Panc1 (cell line): ENCODE measurements at regions not wholly inside any gene's neighbourhood (a gene's known extent, or its start where the extent isn't known, plus 50 kb on each side); places are given as distances from the start of the nearest gene placed in this dataset.

Experiments
- ATAC-seq: fragments of 200-7000 bp; cut with Tn5 transposase; 2 replicates; pipeline ENCODE4 v1.9.1; 2020; ENCODE audit warnings: mild to moderate bottlenecking, moderate library complexity
- BruUV-seq: library from RNA; stranded (reverse); fragments of 400-500 nt; replicated peaks from 2 replicates; lab custom pipeline; 2021; lab: Mats Ljungman, UMichigan
- CTCF ChIA-PET: fragments of 300-600 bp; sonication (Branson Sonifier 250); formaldehyde crosslinking; loops from one replicate; lab custom pipeline; 2022; ENCODE audit warnings: antibody characterized with exemption; lab: Charles Lee
- POLR2A ChIA-PET: fragments of 300-600 bp; sonication (Branson Sonifier 250); formaldehyde crosslinking; loops from one replicate; lab custom pipeline; 2022; ENCODE audit warnings: antibody characterized with exemption; lab: Charles Lee
- DNase-seq: peaks from one replicate; pipeline ENCODE4 v3.0.0-alpha.2; 2010; ENCODE audit warnings: low read depth, low spot score
- H3K27ac ChIP-seq: 2 replicates; pipeline ENCODE4 v1.5.1; 2011; ENCODE audit warnings: mild to moderate bottlenecking, low read length, inconsistent platforms
- H3K27me3 ChIP-seq: fragments of 200-500 bp; sonication (Bioruptor generic); 2 replicates; pipeline ENCODE4 v1.6.0; 2014; ENCODE audit warnings: low read length, inconsistent platforms; ENCODE audit not compliant: control insufficient read depth, insufficient read depth
- H3K36me3 ChIP-seq: fragments of 200-500 bp; sonication (Bioruptor generic); 2 replicates; pipeline ENCODE4 v1.5.1; 2014; ENCODE audit warnings: inconsistent platforms, mild to moderate bottlenecking, low read length, moderate library complexity; ENCODE audit not compliant: control insufficient read depth, insufficient read depth
- H3K4me1 ChIP-seq: 2 replicates; pipeline ENCODE4 v1.5.1; 2011; ENCODE audit warnings: inconsistent platforms, mild to moderate bottlenecking, low read length, moderate library complexity; ENCODE audit not compliant: control insufficient read depth, insufficient read depth
- H3K4me3 ChIP-seq, 2 experiments: 2 replicates each; pipeline ENCODE4 v1.5.1; 2011 to 2012; ENCODE audit warnings: low read depth in 2 of 2, low read length in 2 of 2, mild to moderate bottlenecking in 2 of 2, inconsistent platforms in 1 of 2, moderate library complexity in 1 of 2
- H3K9me3 ChIP-seq: fragments of 200-500 bp; sonication (Bioruptor generic); 2 replicates; pipeline ENCODE4 v1.5.1; 2014; ENCODE audit warnings: low read depth, mild to moderate bottlenecking, inconsistent platforms, low read length, moderate library complexity; ENCODE audit not compliant: control insufficient read depth, insufficient read depth
- POLR2AphosphoS5 ChIP-seq: IDR thresholded peaks from 2 replicates; pipeline ENCODE4 v1.6.1; 2012; ENCODE audit warnings: mild to moderate bottlenecking, low read depth, low read length, moderate library complexity
- SIN3A ChIP-seq: IDR thresholded peaks from 2 replicates; pipeline ENCODE4 v1.6.1; 2012; ENCODE audit warnings: low read depth, mild to moderate bottlenecking, low read length, moderate library complexity, borderline replicate concordance; ENCODE audit not compliant: insufficient read depth
- TCF7L2 ChIP-seq: IDR thresholded peaks from 2 replicates; pipeline ENCODE4 v1.6.1; 2011; ENCODE audit warnings: mild to moderate bottlenecking, low read depth, low read length, inconsistent platforms
- in situ Hi-C: cut with HindIII; loops from 2 replicates; pipeline ENCODE4 v1.10.0; 2016; ENCODE audit warnings: low sequenced_read_pairs, low pct_unique_long_range_greater_than_20kb
- intact Hi-C: fragments of 100-400 bp; cut with micrococcal nuclease; formaldehyde crosslinking; loops from one replicate; pipeline ENCODE4 v1.10.0; 2022; ENCODE audit not compliant: unreplicated experiment
- TF ChIP-seq, protein P1 (sequence below): fragments of 450-650 bp; IDR thresholded peaks from 2 replicates; pipeline ENCODE4 v1.5.1; 2017; ENCODE audit warnings: mild to moderate bottlenecking
- TF ChIP-seq, protein P2 (sequence below), 2 experiments: IDR thresholded peaks; 2 replicates each; pipeline ENCODE4 v1.6.1; 2011 to 2012; ENCODE audit warnings: low read depth in 2 of 2, control low read depth in 1 of 2, low read length in 1 of 2, mild to moderate bottlenecking in 1 of 2, moderate library complexity in 1 of 2; ENCODE audit not compliant: insufficient read depth in 1 of 2

DNA sequence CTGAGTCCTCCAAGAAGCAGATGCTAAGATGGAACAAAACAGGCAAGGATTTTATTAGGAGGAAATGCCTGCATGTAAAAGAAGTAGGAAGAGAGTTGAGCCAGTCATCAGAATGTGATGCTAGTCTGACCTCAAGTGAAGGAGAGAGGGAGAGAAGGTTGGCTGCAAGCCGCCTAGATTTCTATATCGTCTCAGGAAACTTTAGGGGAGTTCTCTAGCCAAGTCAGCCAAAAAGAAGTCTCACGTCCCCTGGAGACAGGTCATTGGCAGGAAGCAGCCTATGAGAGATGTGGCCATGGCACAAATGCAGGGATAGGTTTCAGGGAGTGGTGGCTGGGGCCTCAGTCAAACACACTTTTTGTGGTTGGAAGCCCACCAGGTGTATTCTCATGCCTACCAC, 378.0 kb downstream of the CD109 start:
- no peak overlapping the region for H3K4me3 ChIP-seq
- no peaks in the 10 kb centered on the region for H3K9me3 ChIP-seq
- intact Hi-C loops, result no loop called here
- BruUV-seq, result no TSS peak
- no peaks in the 10 kb centered on the region for H3K4me1 ChIP-seq
- no peak overlapping the region for H3K27ac ChIP-seq
- DNase-seq (no peak), ATAC-seq (no peak)
- TF ChIP-seq TCF7L2 (no peak), SIN3A (no peak), POLR2AphosphoS5 (no peak)
- TF ChIP-seq, protein P1, sequence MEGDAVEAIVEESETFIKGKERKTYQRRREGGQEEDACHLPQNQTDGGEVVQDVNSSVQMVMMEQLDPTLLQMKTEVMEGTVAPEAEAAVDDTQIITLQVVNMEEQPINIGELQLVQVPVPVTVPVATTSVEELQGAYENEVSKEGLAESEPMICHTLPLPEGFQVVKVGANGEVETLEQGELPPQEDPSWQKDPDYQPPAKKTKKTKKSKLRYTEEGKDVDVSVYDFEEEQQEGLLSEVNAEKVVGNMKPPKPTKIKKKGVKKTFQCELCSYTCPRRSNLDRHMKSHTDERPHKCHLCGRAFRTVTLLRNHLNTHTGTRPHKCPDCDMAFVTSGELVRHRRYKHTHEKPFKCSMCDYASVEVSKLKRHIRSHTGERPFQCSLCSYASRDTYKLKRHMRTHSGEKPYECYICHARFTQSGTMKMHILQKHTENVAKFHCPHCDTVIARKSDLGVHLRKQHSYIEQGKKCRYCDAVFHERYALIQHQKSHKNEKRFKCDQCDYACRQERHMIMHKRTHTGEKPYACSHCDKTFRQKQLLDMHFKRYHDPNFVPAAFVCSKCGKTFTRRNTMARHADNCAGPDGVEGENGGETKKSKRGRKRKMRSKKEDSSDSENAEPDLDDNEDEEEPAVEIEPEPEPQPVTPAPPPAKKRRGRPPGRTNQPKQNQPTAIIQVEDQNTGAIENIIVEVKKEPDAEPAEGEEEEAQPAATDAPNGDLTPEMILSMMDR, result no peak
- TF ChIP-seq, protein P2, sequence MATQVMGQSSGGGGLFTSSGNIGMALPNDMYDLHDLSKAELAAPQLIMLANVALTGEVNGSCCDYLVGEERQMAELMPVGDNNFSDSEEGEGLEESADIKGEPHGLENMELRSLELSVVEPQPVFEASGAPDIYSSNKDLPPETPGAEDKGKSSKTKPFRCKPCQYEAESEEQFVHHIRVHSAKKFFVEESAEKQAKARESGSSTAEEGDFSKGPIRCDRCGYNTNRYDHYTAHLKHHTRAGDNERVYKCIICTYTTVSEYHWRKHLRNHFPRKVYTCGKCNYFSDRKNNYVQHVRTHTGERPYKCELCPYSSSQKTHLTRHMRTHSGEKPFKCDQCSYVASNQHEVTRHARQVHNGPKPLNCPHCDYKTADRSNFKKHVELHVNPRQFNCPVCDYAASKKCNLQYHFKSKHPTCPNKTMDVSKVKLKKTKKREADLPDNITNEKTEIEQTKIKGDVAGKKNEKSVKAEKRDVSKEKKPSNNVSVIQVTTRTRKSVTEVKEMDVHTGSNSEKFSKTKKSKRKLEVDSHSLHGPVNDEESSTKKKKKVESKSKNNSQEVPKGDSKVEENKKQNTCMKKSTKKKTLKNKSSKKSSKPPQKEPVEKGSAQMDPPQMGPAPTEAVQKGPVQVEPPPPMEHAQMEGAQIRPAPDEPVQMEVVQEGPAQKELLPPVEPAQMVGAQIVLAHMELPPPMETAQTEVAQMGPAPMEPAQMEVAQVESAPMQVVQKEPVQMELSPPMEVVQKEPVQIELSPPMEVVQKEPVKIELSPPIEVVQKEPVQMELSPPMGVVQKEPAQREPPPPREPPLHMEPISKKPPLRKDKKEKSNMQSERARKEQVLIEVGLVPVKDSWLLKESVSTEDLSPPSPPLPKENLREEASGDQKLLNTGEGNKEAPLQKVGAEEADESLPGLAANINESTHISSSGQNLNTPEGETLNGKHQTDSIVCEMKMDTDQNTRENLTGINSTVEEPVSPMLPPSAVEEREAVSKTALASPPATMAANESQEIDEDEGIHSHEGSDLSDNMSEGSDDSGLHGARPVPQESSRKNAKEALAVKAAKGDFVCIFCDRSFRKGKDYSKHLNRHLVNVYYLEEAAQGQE (IDR thresholded peaks at IDR 0.05; ENCODE audit: insufficient read depth in 1 of 2, low read depth in 2 of 2, low read length in 1 of 2), result no peak
- H3K36me3 ChIP-seq, result no peaks in the 10 kb centered on the region
- H3K27me3 ChIP-seq, result 0 out of 2 replicates have a peak, but pooled peaks cover 2% of the 10 kb centered on the region
- in situ Hi-C loops, result no loop called here
- CTCF ChIA-PET, result interaction anchor here (0.5 kb wide), 1 partner anchor 776 kb away, joined by 7 read pairs; no protein-coding TSS in a partner anchor
- POLR2A ChIA-PET, result no interaction called here

DNA sequence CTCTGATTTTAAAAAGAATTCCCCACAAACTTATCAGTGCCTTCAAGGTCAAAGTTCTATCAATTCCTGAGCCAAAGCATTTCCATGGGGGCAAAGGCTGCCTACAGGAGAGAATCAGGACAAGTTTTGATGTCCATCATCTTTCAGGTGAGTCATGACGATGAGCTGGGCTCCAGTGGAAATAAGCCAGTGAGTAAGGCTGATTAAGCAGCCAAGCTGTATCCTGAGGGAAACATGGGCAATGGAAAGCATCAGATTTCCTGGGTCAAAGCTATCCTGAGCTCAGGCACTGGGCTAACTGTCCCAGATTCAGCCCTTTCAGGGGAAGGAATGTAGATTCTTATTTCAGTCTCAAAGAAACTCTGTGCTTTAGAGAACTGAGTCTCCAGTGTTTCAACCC, 377.4 kb downstream of the CD109 start:
- ATAC-seq (no peak), DNase-seq (no peak)
- no peaks in the 10 kb centered on the region for H3K4me1 ChIP-seq
- no peak for TF ChIP-seq POLR2AphosphoS5
- BruUV-seq, result no TSS peak
- no peaks in the 10 kb centered on the region for H3K9me3 ChIP-seq
- in situ Hi-C loops, result no loop called here
- H3K36me3 ChIP-seq, result no peaks in the 10 kb centered on the region
- 0 out of 2 replicates have a peak, but pooled peaks cover 2% of the 10 kb centered on the region for H3K27me3 ChIP-seq
- ChIA-PET POLR2A (no interaction called here), CTCF (no interaction called here)
- H3K27ac ChIP-seq, result no peak overlapping the region
- intact Hi-C loops, result no loop called here
- H3K4me3 ChIP-seq, result no peak overlapping the region

DNA sequence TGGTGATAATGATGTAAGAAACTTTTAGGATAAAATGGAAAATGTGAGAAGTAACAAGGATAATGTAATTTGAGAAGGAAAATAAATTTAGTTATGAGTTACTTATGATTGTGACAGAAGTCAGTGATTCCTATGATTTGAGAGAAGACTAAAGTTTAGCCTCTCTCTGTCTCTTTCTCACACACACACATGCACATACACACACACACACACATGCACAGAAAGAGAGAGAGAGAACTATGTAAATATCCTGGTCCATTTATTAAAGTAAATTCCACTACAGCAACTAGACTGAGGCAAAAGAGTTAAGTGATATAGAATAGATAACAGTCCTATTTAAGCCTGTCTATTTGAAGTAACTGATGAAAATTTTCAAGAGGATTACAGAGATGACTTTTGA, 375.2 kb downstream of the CD109 start:
- BruUV-seq, result no TSS peak

More for the DNA sequence above, 375.2 kb downstream of the CD109 start:
- POLR2A ChIA-PET, result no interaction called here
- H3K4me1 ChIP-seq, result no peaks in the 10 kb centered on the region
- no peak overlapping the region for H3K27ac ChIP-seq
- no peak for ATAC-seq
- H3K27me3 ChIP-seq, result 0 out of 2 replicates have a peak, but pooled peaks cover 2% of the 10 kb centered on the region
- H3K36me3 ChIP-seq, result no peaks in the 10 kb centered on the region
- intact Hi-C loops (no loop called here), in situ Hi-C loops (no loop called here)
- no peak overlapping the region for H3K4me3 ChIP-seq
- no peak for DNase-seq
- CTCF ChIA-PET, result no interaction called here
- no peaks in the 10 kb centered on the region for H3K9me3 ChIP-seq
- TF ChIP-seq SIN3A, result no peak
- TF ChIP-seq, protein P1, result no peak
- TF ChIP-seq, protein P2 (IDR thresholded peaks at IDR 0.05; ENCODE audit: insufficient read depth in 1 of 2, low read depth in 2 of 2, low read length in 1 of 2), result no peak
- TF ChIP-seq POLR2AphosphoS5, result no peak
- TF ChIP-seq TCF7L2, result no peak
